GM06990 (cell line): ENCODE measurements at regions not wholly inside any gene's neighbourhood (a gene's known extent, or its start where the extent isn't known, plus 50 kb on each side); places are given as distances from the start of the nearest gene placed in this dataset.

Experiments
- DNase-seq: peaks from one replicate; pipeline ENCODE4 v3.0.0-alpha.2; 2011; ENCODE audit not compliant: insufficient read length; ENCODE audit errors: extremely low read depth
- H3K27me3 ChIP-seq: replicated peaks from 2 replicates; pipeline ENCODE4 v1.6.0; 2011; ENCODE audit warnings: low read length; ENCODE audit not compliant: control insufficient read depth, insufficient read depth
- H3K36me3 ChIP-seq: 2 replicates; pipeline ENCODE4 v1.5.1; 2011; ENCODE audit warnings: low read length; ENCODE audit not compliant: control insufficient read depth, insufficient read depth
- H3K4me3 ChIP-seq: replicated peaks from 2 replicates; pipeline ENCODE4 v1.5.1; 2011; ENCODE audit warnings: low read depth, mild to moderate bottlenecking, control low read depth, low read length
- TF ChIP-seq, protein P1 (sequence below): IDR thresholded peaks from 2 replicates; pipeline ENCODE4 v1.5.1; 2011; ENCODE audit warnings: low read length, control low read depth, mild to moderate bottlenecking, inconsistent platforms; ENCODE audit not compliant: insufficient read depth, poor library complexity, severe bottlenecking

DNA sequence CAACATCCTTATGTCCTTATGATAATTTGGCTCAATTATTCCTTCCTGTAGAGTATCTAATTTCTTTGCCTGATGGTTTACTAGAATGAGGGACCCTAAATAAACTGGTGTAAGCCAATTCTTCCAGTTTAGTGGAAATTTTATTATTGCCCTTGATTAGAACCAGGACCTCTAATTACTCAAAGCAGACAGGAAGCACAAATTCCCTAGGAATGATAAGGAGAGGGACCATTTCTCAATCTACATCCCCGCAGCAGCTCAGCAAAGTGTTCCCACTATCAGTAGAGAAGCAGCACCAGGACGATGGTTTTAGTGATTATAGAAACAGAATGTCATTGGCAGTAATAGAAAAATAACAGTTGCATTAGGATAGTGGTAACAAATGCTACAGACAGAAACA lies 97.1 kb downstream of the PLPPR4 start:
- DNase-seq, result no peak
- Histone ChIP-seq H3K4me3 (no peak overlapping the region), H3K36me3 (no peaks in the 10 kb centered on the region), H3K27me3 (no peaks in the 10 kb centered on the region)
- TF ChIP-seq, protein P1, sequence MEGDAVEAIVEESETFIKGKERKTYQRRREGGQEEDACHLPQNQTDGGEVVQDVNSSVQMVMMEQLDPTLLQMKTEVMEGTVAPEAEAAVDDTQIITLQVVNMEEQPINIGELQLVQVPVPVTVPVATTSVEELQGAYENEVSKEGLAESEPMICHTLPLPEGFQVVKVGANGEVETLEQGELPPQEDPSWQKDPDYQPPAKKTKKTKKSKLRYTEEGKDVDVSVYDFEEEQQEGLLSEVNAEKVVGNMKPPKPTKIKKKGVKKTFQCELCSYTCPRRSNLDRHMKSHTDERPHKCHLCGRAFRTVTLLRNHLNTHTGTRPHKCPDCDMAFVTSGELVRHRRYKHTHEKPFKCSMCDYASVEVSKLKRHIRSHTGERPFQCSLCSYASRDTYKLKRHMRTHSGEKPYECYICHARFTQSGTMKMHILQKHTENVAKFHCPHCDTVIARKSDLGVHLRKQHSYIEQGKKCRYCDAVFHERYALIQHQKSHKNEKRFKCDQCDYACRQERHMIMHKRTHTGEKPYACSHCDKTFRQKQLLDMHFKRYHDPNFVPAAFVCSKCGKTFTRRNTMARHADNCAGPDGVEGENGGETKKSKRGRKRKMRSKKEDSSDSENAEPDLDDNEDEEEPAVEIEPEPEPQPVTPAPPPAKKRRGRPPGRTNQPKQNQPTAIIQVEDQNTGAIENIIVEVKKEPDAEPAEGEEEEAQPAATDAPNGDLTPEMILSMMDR, result no peak

DNA sequence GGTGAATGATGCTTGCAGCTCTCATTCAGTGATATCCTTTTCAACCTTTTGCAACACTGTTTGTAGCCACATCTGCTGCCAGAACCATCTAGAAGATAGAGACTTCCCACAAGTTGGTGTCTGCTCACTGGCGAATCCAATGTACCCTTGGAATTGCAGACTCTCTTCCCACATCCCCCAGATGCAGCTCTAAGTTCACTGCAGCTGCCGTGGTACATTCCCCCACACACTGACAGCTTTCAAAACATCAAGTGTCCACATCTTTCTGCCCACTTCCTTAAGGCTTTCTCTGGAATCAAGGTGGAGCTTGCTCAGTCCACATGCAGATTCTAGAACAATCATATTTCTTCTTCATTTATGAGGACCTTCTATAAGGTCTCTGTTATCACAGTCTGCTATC lies 99.2 kb downstream of the PLPPR4 start:
- TF ChIP-seq, protein P1, result no peak
- DNase-seq, result no peak
- H3K36me3 ChIP-seq, result no peaks in the 10 kb centered on the region
- no peaks in the 10 kb centered on the region for H3K27me3 ChIP-seq
- no peak overlapping the region for H3K4me3 ChIP-seq

DNA sequence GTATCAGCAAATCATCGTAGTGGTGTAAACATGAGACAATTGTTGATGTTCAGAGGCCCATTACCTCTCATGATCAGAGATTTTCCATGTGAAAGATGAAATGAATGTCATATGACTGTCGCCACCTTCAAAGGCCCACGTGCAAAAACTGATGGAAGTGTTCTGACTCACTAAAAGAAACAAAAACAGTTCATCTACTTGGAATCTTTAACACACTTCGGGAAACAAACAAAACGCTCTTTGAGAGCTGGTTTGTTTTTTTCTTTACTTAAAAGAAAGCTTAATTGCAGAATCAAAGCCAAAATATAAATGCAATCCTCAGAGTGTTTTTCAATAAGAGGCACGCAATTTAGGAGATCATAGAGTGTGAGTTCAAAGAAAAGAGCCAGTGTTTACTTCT lies 100.8 kb downstream of the PLPPR4 start:
- Histone ChIP-seq H3K36me3 (no peaks in the 10 kb centered on the region), H3K27me3 (no peaks in the 10 kb centered on the region), H3K4me3 (no peak overlapping the region)
- TF ChIP-seq, protein P1, result no peak
- no peak for DNase-seq

DNA sequence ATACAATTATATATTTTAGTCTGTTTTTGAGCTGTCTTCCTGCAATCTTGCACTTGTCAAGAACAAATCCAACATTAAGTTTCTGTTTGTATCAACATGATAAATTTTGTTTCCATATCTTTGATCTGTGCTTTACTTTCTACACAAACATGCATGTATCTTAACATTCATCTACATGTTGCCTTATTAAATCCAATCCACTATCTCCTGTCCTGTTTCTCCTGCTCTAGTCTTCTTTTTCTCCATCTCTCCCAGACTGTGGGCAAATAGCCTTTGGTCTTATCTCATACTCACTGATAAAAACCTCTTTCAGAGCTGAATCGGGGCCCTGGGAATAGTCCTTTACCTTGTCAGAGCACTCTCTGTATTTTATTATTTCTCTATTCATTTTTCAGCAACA lies 101.3 kb downstream of the PLPPR4 start:
- TF ChIP-seq, protein P1, result no peak
- no peaks in the 10 kb centered on the region for H3K27me3 ChIP-seq
- no peak for DNase-seq
- H3K4me3 ChIP-seq, result no peak overlapping the region
- H3K36me3 ChIP-seq, result no peaks in the 10 kb centered on the region

DNA sequence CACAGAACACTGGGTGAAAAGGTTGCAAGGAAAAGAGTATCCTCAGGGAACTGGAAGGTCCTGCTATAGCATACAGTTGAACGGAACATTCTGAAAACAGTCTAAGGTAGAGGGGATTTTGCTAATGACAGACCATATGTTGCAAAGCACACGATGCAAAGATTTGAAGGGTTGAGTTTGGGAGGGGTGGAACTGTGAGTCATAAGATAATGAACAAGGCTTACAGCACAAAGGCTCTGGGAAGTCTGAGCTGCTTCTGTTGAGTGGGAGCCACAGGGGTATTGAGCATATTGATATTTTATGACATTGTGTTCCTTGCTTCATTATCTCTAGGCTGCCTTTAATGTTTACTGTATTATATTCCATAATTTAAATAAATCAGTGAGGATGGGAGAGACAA lies 104.9 kb downstream of the PLPPR4 start:
- DNase-seq, result no peak
- Histone ChIP-seq H3K36me3 (no peaks in the 10 kb centered on the region), H3K27me3 (no peaks in the 10 kb centered on the region), H3K4me3 (no peak overlapping the region)
- TF ChIP-seq, protein P1, result no peak

DNA sequence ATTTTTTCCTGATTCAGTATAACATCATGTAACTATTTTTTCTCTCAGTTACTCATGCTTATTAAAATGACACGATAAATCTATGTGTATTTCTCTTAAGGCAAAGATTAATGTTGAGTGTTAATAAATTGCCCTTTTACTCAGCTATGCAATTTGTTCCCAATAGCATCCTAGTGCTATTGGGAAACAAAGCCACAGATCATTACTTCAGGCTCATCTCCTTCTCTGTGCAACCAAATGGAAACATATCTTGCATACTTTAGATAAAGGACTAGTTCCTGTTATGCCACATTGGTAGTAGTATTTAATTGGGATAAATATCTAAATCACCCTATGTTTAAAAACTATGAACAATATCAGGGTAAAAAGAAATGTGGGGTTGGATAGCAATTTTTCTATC lies 106.2 kb downstream of the PLPPR4 start:
- H3K4me3 ChIP-seq, result no peak overlapping the region
- H3K27me3 ChIP-seq, result no peaks in the 10 kb centered on the region
- no peak for DNase-seq
- TF ChIP-seq, protein P1, result no peak
- H3K36me3 ChIP-seq, result no peaks in the 10 kb centered on the region
